Gastrocnemius medialis (tissue), 4 donors: ENCODE measurements at regions not wholly inside any gene's neighbourhood (a gene's known extent, or its start where the extent isn't known, plus 50 kb on each side); places are given as distances from the start of the nearest gene placed in this dataset.

Source experiments
- ATAC-seq, 2 donors: fragments of 150-250 bp; one replicate each; pipeline ENCODE4 v1.9.1; 2016
- DNase-seq, 2 donors: peaks; one replicate each; pipeline ENCODE4 v3.0.0-alpha.2; 2019
- H3K27ac ChIP-seq, 4 donors: fragments of 200-600 bp; sonication (generic); 1 replicate in 1 of 4; 2 replicates in 3 of 4; pipeline ENCODE4 v1.5.1; 2016 to 2018; ENCODE audit warnings: mild to moderate bottlenecking in 2 of 4, moderate library complexity in 1 of 4
- H3K27me3 ChIP-seq, 3 donors: fragments of 200-600 bp; sonication (generic) in 2 of 3; 1 replicate in 1 of 3; 2 replicates in 2 of 3; pipeline versions ENCODE4 v1.5.1 to v1.6.0; 2016 to 2019; ENCODE audit warnings: mild to moderate bottlenecking in 1 of 3, moderate library complexity in 1 of 3
- H3K36me3 ChIP-seq, 2 donors: fragments of 200-600 bp; sonication (generic) in 1 of 2; one replicate each; pipeline ENCODE4 v1.5.1; 2017 to 2018
- H3K4me1 ChIP-seq, 2 donors: fragments of 200-600 bp; sonication (generic) in 1 of 2; one replicate each; pipeline ENCODE4 v1.5.1; 2016 to 2017; ENCODE audit warnings: mild to moderate bottlenecking in 2 of 2
- H3K4me3 ChIP-seq, 4 donors: fragments of 200-600 bp; sonication (generic) in 3 of 4; 1 replicate in 1 of 4; 2 replicates in 3 of 4; pipeline ENCODE4 v1.5.1; 2016 to 2019; ENCODE audit warnings: mild to moderate bottlenecking in 2 of 4
- H3K9me3 ChIP-seq, 3 donors: fragments of 200-600 bp; sonication (generic) in 2 of 3; 1 replicate in 1 of 3; 2 replicates in 2 of 3; pipeline ENCODE4 v1.5.1; 2016 to 2019
- CTCF ChIP-seq, 5 experiments: fragments of 450-650 bp in 3 of 5; fragments of 200-600 bp in 2 of 5; sonication (generic) in 2 of 5; IDR thresholded peaks in 4 of 5; conservative IDR thresholded peaks in 1 of 5; 1 replicate in 4 of 5; 2 replicates in 1 of 5; pipeline ENCODE4 v1.5.1; 2016 to 2019; ENCODE audit warnings: antibody characterized with exemption in 5 of 5, mild to moderate bottlenecking in 3 of 5, moderate library complexity in 3 of 5
- POLR2A ChIP-seq, 2 donors: fragments of 450-650 bp; IDR thresholded peaks; one replicate each; pipeline ENCODE4 v1.6.1; 2017; ENCODE audit warnings: antibody characterized with exemption in 2 of 2, mild to moderate bottlenecking in 2 of 2, moderate library complexity in 2 of 2
- in situ Hi-C, 4 donors: fragments of 200-750 bp; cut with MboI; loops; one replicate each; pipeline versions ENCODE4 v1.15.0 to v1.8.0; 2017; ENCODE audit warnings: low sequenced_read_pairs in 4 of 4
- intact Hi-C: fragments of 100-400 bp; cut with DNase I; formaldehyde crosslinking; loops from one replicate; pipeline ENCODE4 v1.15.1; 2023; ENCODE audit warnings: low total_unique reads

- Histone ChIP-seq H3K36me3 (no peaks in the 10 kb centered on the region), H3K27me3 (no peaks in the 10 kb centered on the region), H3K27ac (no peak overlapping the region), H3K4me1 (peaks cover 0 to 5% of the 10 kb centered on the region in 2 donors), H3K4me3 (no peak overlapping the region), H3K9me3 (no peaks in the 10 kb centered on the region)
- intact Hi-C loops = no loop called here
- no peak for DNase-seq
- no peak for ATAC-seq
- in situ Hi-C loops = no loop called here
- TF ChIP-seq CTCF (IDR thresholded peaks at IDR 0.05 in 4 of 5, conservative IDR thresholded peaks at IDR 0.05 in 1 of 5) (no peak), POLR2A (IDR thresholded peaks at IDR 0.05) (no peak)
Measured at GRCh38 chr2:81872006-81872405, 1567.5 kb upstream of the LRRTM1 start.

DNA sequence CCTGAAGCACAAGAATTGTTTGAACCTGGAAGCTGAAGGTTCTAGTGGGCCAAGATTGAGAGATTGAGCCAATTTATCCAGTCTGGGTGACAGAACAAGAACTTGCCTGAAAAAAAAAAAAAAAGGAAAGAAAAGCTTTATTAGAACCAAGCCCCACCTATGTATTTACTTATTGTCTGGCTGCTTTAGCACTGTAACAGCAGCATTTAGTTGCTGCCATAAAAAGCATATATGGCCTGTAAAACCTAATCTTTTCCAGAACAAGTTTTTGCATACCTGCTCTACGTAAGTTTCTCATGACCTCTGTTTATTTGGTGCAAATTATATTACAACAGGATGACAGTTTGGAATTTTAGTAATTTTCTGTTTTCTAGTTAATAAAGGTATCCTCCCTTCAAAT is 1565.6 kb upstream of the LRRTM1 start:
- Histone ChIP-seq H3K4me3 (no peak overlapping the region), H3K36me3 (no peaks in the 10 kb centered on the region), H3K27ac (no peak overlapping the region), H3K27me3 (no peaks in the 10 kb centered on the region), H3K4me1 (no peaks in the 10 kb centered on the region), H3K9me3 (no peaks in the 10 kb centered on the region)
- TF ChIP-seq POLR2A (IDR thresholded peaks at IDR 0.05) = no peak
- no peak for TF ChIP-seq CTCF (IDR thresholded peaks at IDR 0.05 in 4 of 5, conservative IDR thresholded peaks at IDR 0.05 in 1 of 5)
- DNase-seq (no peak), ATAC-seq (no peak)
- intact Hi-C loops = no loop called here
- in situ Hi-C loops = no loop called here

DNA sequence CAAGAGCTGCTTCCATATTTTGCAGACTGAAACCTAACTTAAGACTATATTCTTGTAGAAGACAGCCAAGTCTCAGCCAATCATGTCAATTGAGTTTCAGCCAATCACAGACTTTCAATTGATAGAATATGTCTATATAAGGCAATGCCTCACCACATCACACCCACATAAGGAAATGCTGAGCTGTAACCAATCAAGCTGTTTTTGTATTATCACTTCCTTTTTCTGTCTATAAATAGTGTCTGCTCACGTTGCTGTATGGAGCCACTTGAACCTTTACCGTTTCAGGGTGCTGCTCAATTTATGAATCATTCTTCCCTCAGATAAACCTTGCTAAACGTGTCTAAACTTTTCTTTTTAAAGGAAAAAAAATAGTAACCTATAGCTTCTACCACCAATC is 1554.4 kb upstream of the LRRTM1 start:
- TF ChIP-seq POLR2A (IDR thresholded peaks at IDR 0.05) (no peak), CTCF (IDR thresholded peaks at IDR 0.05 in 4 of 5, conservative IDR thresholded peaks at IDR 0.05 in 1 of 5) (no peak)
- H3K4me3 ChIP-seq = no peak overlapping the region
- H3K27ac ChIP-seq = no peak overlapping the region
- H3K4me1 ChIP-seq = no peaks in the 10 kb centered on the region
- no peaks in the 10 kb centered on the region for H3K27me3 ChIP-seq
- ATAC-seq (no peak), DNase-seq (no peak)
- no peaks in the 10 kb centered on the region for H3K36me3 ChIP-seq
- intact Hi-C loops = no loop called here
- in situ Hi-C loops = no loop called here
- H3K9me3 ChIP-seq = no peaks in the 10 kb centered on the region

DNA sequence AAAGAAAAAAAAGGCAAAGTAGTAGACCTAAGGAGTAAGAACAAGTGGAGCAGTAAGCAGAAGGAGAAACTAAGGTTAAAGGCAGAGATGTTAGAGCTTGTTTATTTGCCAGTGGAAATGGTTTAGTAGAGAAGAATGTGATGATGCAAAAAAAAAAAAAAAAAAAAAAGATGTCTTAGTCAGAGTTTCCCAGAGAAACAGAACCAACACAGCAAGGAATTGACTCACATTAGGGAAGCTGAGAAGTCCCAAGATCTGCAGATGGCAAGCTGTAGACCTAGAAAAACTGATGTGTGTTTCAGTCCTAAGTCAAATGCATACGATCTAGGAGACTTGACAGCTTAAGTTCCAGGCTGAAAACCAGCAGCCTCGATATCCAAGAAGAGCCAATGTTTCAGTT is 1548.8 kb upstream of the LRRTM1 start:
- TF ChIP-seq POLR2A (IDR thresholded peaks at IDR 0.05) = no peak
- no peak for TF ChIP-seq CTCF (IDR thresholded peaks at IDR 0.05 in 4 of 5, conservative IDR thresholded peaks at IDR 0.05 in 1 of 5)
- Histone ChIP-seq H3K9me3 (no peaks in the 10 kb centered on the region), H3K36me3 (no peaks in the 10 kb centered on the region), H3K4me3 (no peak overlapping the region), H3K27me3 (no peaks in the 10 kb centered on the region), H3K4me1 (no peaks in the 10 kb centered on the region), H3K27ac (no peak overlapping the region)
- ATAC-seq = no peak
- no peak for DNase-seq
- intact Hi-C loops (no loop called here), in situ Hi-C loops (no loop called here)

DNA sequence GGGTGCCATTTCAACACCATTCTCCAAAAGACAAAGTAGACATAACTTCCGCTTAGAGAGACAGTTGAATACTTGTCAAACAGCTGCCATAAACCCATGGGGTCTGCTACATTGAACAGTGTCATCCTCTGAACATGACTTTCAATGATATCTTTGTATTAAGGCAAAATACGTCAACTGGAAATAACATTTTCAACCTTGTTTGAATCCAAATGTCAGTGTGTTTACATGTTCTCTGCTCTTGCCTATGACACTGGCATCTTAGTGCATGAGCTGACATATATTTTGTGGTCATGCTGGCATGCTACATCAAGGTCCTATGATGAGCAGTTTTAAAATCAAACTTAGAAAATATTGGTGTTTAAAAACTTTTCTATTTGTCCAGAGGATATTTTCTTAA is 1548.1 kb upstream of the LRRTM1 start:
- Histone ChIP-seq H3K36me3 (no peaks in the 10 kb centered on the region), H3K4me1 (no peaks in the 10 kb centered on the region), H3K4me3 (no peak overlapping the region), H3K9me3 (no peaks in the 10 kb centered on the region), H3K27ac (no peak overlapping the region), H3K27me3 (no peaks in the 10 kb centered on the region)
- TF ChIP-seq POLR2A (IDR thresholded peaks at IDR 0.05) (no peak), CTCF (IDR thresholded peaks at IDR 0.05 in 4 of 5, conservative IDR thresholded peaks at IDR 0.05 in 1 of 5) (no peak)
- intact Hi-C loops = no loop called here
- ATAC-seq (no peak), DNase-seq (no peak)
- in situ Hi-C loops = no loop called here
